ENCODE measurements at regions not wholly inside any gene's neighbourhood (a gene's known extent, or its start where the extent isn't known, plus 50 kb on each side); places are given as distances from the start of the nearest gene placed in this dataset.

GRCh38 chr1:239807361-239807760, 284.3 kb upstream of the FMN2 start:
- no peak for TF ChIP-seq POLR2AphosphoS5 (IDR thresholded peaks at IDR 0.05)
- TF ChIP-seq, protein P1, sequence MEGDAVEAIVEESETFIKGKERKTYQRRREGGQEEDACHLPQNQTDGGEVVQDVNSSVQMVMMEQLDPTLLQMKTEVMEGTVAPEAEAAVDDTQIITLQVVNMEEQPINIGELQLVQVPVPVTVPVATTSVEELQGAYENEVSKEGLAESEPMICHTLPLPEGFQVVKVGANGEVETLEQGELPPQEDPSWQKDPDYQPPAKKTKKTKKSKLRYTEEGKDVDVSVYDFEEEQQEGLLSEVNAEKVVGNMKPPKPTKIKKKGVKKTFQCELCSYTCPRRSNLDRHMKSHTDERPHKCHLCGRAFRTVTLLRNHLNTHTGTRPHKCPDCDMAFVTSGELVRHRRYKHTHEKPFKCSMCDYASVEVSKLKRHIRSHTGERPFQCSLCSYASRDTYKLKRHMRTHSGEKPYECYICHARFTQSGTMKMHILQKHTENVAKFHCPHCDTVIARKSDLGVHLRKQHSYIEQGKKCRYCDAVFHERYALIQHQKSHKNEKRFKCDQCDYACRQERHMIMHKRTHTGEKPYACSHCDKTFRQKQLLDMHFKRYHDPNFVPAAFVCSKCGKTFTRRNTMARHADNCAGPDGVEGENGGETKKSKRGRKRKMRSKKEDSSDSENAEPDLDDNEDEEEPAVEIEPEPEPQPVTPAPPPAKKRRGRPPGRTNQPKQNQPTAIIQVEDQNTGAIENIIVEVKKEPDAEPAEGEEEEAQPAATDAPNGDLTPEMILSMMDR (IDR thresholded peaks at IDR 0.05), result no peak
